Stomach (tissue), 4 donors: ENCODE measurements at regions not wholly inside any gene's neighbourhood (a gene's known extent, or its start where the extent isn't known, plus 50 kb on each side); places are given as distances from the start of the nearest gene placed in this dataset.

ENCODE experiments used
- POLR2A ChIP-seq, 4 donors: fragments of 450-650 bp; IDR thresholded peaks; one replicate each; pipeline ENCODE4 v1.6.1; 2016; ENCODE audit warnings: antibody characterized with exemption in 4 of 4, control low read depth in 2 of 4, mild to moderate bottlenecking in 1 of 4, moderate library complexity in 1 of 4
- TF ChIP-seq, protein P1 (sequence below), 7 experiments: fragments of 450-650 bp in 4 of 7; fragments of 200-600 bp in 3 of 7; sonication (generic) in 3 of 7; IDR thresholded peaks; one replicate each; pipeline ENCODE4 v1.5.1; 2016 to 2019; ENCODE audit warnings: antibody characterized with exemption in 7 of 7, control low read depth in 2 of 7, mild to moderate bottlenecking in 1 of 7

- TF ChIP-seq, protein P1, sequence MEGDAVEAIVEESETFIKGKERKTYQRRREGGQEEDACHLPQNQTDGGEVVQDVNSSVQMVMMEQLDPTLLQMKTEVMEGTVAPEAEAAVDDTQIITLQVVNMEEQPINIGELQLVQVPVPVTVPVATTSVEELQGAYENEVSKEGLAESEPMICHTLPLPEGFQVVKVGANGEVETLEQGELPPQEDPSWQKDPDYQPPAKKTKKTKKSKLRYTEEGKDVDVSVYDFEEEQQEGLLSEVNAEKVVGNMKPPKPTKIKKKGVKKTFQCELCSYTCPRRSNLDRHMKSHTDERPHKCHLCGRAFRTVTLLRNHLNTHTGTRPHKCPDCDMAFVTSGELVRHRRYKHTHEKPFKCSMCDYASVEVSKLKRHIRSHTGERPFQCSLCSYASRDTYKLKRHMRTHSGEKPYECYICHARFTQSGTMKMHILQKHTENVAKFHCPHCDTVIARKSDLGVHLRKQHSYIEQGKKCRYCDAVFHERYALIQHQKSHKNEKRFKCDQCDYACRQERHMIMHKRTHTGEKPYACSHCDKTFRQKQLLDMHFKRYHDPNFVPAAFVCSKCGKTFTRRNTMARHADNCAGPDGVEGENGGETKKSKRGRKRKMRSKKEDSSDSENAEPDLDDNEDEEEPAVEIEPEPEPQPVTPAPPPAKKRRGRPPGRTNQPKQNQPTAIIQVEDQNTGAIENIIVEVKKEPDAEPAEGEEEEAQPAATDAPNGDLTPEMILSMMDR (IDR thresholded peaks at IDR 0.05), result no peak
- TF ChIP-seq POLR2A (IDR thresholded peaks at IDR 0.05), result no peak
These were observed 353.9 kb upstream of the ZNF608 start for GRCh38 chr5:125100342-125100741.
